T-helper 1 cell (primary cell): ENCODE measurements at regions not wholly inside any gene's neighbourhood (a gene's known extent, or its start where the extent isn't known, plus 50 kb on each side); places are given as distances from the start of the nearest gene placed in this dataset.
"Not testable (repeated sequence)": the region's sequence is repeated elsewhere in the genome, so short reads cannot be mapped to it uniquely, and the experiment has no call there.

Source experiments
- DNase-seq, 5 donors: peaks; one replicate each; pipeline ENCODE4 v3.0.0-alpha.2; 2012 to 2020

DNA sequence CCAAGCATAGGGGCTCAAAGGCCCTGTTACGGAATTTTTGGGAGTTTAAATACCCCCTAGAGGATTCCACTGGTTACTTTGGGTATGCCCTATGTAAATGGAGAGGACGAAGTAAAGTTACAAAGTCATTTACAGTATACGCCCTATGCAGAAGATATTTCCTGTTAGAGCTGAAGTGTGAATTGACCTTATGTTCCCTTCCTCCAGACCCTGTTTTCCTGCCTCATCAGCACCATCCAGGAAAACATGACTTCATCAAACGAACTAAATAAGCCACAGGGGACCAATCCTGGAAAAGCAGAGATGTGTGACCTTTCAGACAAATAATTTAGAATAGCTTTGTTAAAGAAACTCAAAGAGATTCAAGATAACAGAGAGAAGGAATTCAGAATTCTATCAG lies 177.4 kb downstream of the SQOR start:
- no peak for DNase-seq

DNA sequence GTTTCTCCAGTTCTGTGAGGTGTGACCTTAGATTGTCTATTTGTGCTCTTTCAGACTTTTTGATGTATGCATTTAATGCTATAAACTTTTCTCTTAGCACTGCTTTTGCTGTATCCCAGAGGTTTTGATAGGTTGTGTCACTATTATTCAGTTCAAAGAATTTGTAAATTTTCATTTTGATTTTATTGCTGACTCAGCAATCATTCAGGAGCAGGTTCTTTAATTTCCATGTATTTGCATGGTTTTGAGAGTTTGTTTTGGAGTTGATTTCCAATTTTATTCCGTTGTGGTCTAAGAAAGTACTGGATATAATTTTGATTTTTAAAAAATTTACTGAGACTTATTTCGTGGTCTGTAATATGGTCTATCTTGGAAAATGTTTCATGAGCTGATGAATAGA lies 182.7 kb downstream of the SQOR start:
- DNase-seq, result not testable (repeated sequence)

DNA sequence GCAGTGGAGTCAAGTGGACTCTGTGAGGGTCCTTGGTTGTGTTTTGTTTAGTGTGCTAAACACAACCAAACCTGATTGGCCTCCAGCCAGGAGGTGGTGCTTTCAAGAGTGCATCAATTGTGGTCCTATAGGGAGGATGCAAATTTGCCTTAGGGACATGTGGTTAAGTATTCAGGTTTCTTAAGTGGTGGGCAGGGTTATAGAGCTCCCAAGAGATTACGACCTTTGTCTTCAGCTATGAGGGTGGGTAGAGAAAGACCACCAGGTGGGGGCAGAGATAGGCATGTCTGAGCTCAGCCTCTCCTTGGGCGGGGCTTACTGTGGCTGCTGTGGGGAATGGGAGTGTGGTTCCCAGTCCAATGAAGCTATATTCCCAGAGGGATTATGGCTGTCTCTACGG lies 186.6 kb downstream of the SQOR start:
- no peak for DNase-seq

DNA sequence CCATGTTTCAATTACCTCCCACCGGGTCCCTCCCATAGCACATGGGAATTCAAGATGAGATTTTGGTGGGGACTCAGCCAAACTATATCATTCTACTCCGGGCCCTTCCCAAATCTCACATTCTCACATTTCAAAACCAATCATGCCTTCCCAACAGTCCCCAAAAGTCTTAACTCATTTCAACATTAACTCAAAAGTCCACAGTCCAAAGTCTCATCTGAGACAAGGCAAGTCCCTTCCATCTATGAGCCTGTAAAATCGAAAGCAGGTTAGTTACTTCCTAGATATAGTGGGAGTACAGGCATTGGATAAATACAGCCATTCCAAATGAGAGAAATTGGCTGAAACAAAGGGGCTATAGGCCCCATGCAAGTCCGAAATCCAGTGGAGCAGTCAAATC lies 188.1 kb downstream of the SQOR start:
- not testable (repeated sequence) for DNase-seq

DNA sequence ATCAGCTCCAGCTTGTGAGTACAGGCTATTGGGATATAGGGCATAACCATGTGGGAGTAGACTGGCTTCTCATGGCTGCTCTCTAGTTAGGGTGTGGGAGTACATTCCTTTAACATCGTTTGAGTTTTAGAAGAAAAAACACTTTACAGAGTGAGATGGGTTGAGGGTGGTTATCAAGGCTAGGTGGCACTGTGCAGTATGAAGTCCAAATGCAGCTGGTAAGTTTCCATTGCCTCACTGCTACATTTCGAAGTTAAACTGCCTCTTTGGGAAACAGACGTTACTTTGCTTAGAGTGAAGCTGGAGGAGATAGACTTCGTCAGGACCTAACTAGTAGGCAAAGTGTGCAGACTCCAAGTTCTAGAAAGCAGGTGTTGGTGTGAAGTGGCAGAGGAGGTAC lies 192.4 kb downstream of the SQOR start:
- DNase-seq, result no peak

DNA sequence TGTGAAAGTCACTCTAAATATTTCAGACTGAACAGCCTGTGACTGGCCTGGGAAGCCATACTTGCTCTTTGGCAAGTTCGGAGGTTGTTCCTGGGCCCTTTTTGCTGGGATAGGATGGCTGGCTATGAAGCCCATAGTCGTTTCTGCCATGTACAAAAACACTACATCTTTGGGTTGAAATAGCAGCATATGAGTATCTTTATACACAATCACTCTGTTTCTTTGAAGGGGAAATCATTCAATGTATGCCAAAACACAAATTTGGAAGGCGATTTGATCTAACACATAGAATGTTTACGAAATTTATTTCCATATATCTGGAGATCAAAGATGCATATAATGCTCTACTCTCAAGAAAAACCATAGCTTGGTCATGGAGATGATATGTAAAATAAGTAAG lies 192.9 kb downstream of the SQOR start:
- DNase-seq, result no peak

DNA sequence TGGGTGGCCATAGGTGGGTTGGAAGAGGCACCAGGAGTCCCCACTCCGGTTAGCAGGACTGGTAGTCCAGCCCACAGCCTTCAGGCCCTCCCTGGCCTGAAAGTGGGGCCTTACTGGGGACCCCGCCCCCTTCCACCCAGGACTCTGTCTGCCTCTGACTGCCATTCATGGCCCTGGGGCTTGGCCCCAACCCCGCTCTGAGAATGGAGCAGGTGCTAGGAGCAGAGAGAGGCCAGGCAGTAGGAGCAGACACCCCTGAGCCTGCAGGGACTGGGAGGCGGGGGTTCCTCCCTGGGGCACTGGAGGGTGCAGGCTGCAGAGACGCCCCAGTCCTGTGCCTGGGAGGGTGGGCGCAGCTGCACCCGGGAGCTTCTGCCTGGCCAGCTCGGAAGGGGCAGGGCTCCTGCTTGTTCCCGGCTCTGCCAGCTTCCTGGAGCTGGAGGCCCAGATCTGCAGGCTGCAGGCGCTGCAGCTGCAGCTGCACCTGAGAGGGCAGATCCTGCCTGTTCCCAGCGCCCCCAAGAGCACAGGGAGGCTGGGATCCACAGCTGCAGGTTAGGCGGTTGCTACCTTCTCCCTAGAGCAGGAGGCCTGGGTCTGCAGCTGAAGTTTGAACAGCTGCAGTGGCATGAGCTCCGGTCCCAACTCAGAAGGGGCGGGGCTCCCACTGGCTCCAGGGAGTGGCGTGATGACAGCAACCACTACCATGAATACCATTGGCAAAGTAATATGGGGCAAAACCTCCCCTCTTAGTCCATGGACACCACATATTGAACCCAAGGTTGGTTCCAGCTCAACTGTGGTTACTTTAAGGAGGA lies 194.7 kb downstream of the SQOR start:
- no peak for DNase-seq

DNA sequence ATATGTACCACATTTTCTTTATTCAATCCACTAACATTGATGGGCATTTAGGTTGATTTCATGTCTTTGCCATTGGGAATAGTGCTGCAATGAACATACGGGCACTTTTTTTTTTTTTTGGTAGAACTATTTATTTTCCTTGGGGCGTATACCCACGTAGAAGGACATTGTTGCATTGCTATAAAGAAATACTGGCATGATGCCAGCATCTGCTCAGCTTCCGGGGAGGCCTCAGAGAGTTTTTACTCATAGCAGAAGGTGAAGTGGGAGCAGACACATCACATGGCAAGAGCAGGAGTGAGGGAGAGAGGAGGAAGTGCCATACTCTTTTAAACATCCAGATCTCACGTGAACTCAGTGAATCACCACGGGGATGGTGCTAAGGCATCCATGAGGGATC lies 197.0 kb downstream of the SQOR start:
- no peak for DNase-seq

DNA sequence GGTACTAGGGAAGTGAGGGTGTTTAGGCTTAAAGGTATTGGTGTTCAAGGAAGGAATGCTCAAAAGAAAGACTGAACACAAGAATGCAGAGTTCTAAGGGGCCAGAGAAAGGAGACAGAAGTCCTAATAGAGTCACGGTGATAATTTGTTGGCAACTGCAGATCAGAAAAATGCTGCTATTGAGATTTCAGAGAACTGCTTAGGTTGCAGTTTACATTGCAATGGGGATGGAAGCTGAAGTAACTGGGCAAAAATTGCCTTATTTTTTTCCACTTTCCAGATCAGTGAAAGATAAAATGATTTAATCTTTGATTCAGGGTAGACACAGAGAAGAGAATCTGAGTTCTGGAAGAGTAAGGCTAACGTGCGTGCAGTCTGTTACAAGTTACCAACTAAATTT lies 199.8 kb downstream of the SQOR start:
- no peak for DNase-seq

DNA sequence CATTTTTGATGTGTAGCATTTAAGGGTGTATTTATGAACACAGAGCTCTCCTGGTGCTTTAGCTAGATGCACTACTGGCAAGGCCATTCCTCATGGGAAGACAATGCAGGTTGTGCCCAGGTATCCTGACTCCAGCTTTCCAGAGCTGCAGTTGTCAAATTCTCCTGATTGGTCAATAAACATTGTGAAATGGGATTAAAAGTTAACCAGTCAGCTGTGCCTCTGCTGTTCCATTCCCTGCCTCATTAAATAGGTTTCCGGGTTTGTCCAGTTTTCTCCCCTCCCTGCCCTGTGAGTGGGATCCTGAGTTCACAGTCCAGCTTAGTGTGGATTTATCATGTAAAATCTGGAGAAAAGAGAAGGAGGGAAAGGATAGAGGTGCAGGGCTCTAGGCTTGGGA lies 207.3 kb downstream of the SQOR start:
- no peak for DNase-seq

DNA sequence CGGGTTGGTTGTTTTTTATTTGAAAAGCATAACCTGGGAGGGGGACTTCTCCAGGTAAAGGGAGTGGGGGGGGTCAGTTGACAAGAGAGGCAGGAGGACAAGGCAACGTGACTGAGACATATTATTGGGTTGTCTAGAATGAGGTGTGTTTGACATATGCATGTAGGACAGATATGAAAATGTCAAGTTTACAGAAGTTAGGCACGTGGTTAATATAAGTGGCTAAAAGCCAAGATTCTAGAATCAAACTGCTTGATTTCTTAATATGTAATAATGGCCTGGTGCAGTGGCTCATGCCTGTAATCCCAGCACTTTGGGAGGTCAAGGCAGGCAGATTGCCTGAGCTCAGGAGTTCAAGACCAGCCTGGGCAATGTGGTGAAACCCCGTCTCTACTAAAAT lies 212.8 kb downstream of the SQOR start:
- DNase-seq, result no peak

DNA sequence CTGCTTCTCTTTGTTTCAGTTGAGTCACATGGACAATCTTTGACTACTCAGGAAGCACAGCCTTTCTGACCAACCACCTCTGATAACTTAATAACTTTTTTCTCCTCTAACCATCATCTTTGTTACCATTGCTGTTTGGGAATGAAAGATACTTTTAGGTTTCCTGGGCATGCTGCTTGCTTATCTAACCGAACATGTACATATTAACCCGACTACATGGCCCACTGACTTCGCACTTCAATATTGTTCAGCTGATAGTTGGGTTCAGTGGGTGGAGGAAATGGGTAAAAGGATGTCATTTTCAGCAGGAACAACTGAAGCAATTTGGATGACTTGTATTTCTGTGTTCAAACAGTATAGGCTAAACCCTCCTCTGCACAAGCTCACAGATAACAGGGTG lies 214.3 kb downstream of the SQOR start:
- no peak for DNase-seq

DNA sequence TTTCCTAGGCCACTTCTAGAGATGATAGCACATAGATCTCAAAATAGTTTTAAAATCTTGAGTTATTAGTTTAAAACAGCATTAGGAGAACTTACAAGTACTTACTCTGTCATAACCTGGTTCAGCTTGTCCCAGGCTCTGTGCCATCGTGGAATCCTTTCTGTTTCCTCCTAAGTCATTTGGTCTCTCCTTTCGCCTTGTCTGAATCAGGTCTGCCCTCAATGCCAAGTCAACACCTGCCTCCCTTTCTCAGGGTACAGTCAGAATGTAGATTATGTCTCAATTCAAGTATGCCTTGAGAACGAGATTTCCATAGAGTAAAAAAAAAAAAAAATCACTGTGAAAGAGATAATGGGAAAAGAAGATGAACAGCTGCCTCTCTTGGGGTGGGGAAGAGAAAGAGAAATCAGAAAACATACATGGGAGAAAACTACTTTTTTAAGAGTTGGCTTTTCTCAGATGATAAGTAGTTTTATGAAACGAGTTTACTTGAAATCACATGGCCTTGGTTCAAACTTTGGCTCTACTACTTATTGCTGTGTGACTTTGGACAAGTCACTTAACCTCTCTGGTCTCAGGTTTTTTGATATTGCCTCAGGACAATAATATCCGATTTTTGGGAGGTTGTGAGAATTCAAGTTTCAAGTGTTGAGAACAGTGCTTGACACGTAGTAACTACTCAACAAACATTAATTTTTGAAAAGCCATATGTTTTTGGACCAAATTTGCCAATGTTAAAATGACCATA lies 219.8 kb downstream of the SQOR start:
- DNase-seq, result no peak

DNA sequence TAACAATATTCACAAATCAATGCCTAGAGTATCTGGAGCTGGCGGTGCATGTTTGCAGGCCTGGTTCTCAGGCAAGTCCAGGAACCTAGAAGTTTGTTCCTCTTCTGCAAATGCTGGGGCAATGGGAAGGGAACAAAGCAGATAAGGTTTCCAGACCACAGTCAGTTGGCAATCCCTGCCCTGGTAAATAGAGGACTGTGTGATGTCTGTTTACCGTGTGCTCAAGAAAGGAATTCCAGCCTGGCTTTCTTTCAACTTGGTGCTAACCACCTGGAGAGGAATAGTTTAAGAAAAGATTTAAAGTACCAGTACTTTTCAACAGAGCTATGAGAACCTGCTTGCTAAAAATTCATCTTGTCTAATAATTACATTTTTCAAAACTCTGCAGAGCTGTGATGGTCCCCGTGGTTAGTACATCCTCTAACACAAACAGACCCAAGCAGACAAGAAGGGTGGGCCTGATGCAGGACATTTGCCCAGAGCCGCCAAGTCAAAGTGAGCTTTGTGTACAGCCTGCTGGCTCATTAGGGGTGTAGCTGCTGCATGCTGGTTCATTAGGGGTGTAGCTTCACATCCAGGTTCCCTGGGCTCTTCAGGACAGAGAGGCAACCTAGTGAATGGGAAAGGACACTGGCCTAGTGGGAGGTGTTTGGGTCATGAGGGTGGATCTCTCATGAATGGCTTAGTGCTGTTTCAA lies 220.5 kb downstream of the SQOR start:
- no peak for DNase-seq

DNA sequence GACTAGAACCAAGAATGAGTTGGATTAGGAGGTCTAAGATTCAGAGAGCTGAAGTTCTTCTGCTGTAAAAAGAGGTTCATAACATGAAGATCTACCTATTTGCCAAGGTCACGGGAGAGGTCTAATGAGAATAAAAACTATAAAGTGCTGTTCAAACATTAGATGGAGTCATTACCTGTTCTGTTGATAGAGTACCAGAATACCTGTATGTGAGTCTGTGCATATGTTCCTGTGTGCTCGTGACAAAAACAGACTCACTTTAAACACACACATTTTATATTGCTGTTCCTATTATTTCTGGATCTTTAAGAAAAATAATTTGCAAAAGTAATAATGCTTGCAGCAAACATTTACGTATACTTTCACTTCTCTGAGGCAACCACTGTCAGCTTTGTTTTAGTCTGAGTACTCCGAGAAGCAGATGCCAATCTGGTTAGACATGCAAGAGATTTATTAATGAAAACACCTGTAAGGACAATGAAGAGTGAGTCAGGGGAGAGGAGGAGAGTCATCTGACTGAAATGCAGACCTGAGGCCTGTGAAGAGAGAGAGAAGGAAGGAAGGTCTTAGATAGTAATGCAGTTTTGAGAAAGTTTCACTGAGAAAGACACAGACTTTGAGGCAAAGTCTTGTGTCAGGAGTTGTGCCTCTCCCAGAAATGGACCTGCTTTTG lies 221.2 kb downstream of the SQOR start:
- DNase-seq, result no peak

DNA sequence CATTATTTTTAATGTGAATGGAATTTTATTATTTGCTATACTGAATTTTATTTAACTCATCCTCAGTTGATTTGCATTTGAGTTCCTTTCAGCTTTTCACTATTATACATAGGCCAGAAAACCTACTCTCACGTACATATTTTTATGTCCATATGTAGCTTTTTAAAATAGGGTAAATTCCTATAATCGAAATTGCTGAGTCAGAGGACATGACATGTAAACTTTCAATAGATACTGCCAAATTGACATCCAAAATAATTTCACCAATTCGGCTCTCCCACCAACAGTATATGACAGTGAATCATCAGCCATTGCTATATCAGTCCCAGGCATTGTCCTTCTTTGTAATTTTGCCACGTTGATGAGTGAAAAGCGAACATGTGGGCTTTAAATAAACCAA lies 222.5 kb downstream of the SQOR start:
- no peak for DNase-seq

DNA sequence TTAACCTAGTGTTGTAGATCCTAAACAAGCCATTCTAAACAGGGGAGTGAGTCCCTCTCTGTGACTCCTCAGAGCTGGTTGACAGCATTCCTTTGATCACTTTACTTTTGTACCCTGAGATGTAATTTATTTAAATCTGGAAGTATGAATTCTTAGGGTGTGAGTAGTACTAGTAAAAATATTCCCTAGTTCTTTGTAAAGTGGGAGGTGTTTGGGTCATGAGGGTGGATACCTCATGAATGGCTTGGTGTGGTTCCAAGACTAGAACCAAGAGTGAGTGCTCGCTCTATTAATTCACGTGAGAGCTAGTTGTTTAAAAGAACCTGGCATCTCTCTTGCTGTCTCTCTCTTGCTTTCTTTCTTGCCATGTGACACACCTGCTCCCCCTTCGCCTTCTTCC lies 223.7 kb downstream of the SQOR start:
- DNase-seq, result no peak

DNA sequence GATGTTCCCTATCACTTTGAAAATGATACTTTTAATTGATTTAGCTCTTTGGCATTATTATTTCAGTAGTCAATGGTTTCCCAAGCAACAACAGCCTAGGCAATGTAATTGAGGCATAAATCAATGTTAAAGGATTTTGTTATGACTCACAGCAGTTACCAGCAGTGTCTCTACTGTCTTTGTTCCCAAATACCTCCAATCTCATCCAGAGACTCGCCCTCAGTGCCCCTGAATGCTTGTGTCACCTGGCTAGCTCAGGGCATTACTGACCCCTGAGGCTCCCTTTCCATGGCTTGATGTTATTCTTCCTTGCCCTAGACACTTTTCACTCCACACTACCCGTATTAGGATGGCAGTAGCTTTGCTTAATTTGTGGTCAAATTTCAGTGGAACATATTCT lies 227.2 kb downstream of the SQOR start:
- no peak for DNase-seq

DNA sequence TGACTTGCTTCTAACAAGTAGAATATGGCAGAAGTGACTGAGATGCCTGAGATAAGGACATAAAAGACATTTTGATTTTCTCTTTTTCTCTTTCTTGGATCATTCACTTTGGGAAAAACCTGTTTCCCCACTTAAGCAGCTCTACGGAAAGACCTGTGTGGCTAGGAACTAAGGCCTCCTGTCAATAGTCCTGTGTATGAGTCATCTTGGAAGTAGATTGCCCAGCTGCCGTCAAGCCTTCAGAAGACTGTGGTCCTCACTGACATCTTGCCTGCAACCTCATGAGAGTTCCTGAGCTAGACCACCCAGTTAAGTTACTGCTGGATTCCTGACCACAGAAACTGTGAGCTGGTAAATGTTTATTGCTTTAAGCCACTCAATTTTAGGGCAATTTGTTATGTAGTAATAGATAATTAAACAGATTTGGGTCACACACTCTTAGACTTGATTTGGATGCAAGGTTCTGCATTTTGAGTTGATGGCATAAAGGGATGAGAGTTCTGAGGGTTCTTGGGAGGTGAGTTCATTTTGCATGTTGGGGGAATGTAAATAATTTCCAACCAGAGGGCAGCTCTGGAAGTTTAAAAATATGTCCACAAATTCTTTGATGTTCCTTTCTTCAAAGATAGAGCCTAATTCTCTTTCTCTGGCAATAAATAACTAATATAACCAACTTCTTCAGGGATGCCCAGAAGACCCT lies 229.2 kb downstream of the SQOR start:
- DNase-seq, result no peak

DNA sequence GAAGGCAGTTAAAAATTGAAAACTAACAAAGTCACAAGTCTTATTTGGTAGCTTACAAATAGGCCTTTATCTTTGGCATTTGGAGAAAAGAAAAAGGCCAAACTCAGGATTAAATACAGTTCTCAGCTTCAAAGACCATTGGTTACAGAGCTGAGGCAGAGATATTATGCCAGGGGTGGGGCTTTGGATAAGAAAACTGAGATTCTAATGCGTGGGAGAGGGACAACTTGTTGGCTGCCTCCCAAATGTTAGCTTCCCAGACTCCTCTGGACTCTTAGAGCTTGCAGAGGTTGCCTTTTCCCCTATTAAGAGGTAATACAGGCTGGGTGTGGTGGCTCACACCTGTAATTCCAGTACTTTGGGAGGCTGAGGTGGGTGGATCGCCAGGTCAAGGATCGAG lies 231.8 kb downstream of the SQOR start:
- DNase-seq, result no peak

DNA sequence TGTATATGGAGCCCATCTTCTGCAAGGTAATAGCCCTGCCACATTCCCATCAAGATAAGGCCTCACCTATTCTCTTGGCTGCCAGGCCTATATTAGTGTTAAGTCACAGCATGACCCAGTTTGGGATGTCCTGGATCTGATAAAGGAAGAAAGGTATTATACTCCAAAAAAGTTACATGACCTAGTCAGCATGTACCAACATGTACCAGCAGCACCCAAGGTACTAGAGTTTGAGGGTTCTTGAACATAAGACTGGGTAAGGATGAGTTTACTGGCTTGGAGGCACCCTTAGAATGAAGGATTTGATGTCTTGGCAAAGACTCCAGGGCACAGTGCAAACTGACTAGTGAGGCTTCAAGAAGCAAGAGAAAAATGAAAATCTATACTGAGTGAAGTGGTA lies 232.5 kb downstream of the SQOR start:
- no peak for DNase-seq

DNA sequence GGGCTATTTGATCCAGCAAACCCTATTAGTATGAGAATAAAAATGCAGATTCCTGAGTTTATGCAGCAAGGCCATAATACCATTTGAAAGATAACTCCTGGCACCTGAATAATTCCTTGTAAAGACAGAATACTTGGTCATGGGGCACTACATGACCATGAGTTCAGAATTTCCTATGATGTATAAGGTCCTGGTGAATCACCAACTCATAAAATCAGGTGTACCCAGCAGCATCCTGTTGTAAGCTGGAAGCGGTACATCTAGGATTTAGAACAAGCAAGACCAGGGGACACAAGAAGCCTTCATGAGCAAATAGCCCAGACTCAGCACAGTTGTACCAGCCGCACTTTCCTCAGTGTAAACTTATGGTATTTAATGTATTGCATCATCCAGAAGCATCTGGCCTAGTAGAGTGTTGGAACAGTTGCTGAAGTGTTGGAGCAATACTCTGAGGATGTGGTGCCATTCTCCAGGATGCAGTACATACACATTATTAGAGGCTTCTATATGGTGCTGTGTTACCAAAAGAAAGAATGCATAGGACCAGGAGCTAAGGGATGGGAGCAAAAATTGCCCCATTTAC lies 233.4 kb downstream of the SQOR start:
- no peak for DNase-seq
